GM12872 (cell line): ENCODE measurements at regions not wholly inside any gene's neighbourhood (a gene's known extent, or its start where the extent isn't known, plus 50 kb on each side); places are given as distances from the start of the nearest gene placed in this dataset.

Experiments used
- CTCF ChIP-seq: IDR thresholded peaks from 3 replicates; pipeline ENCODE4 v1.5.1; 2011; ENCODE audit warnings: low read depth, mild to moderate bottlenecking, low read length, moderate library complexity; ENCODE audit not compliant: insufficient read depth

GRCh38 chr13:48790199-48790598 lies 136.5 kb downstream of the CYSLTR2 start:
- TF ChIP-seq CTCF = no peak

- no peak for TF ChIP-seq CTCF
Measured at GRCh38 chr13:48790966-48791365, 137.2 kb downstream of the CYSLTR2 start.

GRCh38 chr13:48797127-48797526 lies 143.4 kb downstream of the CYSLTR2 start:
- no peak for TF ChIP-seq CTCF

GRCh38 chr13:48797761-48798160 lies 144.0 kb downstream of the CYSLTR2 start:
- no peak for TF ChIP-seq CTCF

- TF ChIP-seq CTCF = no peak
Measured at GRCh38 chr13:48798180-48798579, 144.5 kb downstream of the CYSLTR2 start.

- TF ChIP-seq CTCF = no peak
Measured at GRCh38 chr13:48801255-48801654, 147.5 kb downstream of the CYSLTR2 start.

- no peak for TF ChIP-seq CTCF
Measured at GRCh38 chr13:48804821-48805601, 151.3 kb downstream of the CYSLTR2 start.
